OCI-LY3 (cell line): ENCODE measurements at regions not wholly inside any gene's neighbourhood (a gene's known extent, or its start where the extent isn't known, plus 50 kb on each side); places are given as distances from the start of the nearest gene placed in this dataset.

Experiments used
- H2AFZ ChIP-seq: fragments of 200-600, 300-600 bp; shearing (Covaris generic); 2 replicates; pipeline ENCODE4 v1.6.0; 2014; ENCODE audit warnings: antibody characterized with exemption, low read depth, low read length
- H3K27ac ChIP-seq: fragments of 200-600, 300-600 bp; sonication (generic); 2 replicates; pipeline ENCODE4 v1.5.1; 2014; ENCODE audit warnings: mild to moderate bottlenecking, low read length, moderate library complexity, mixed read lengths
- H3K27me3 ChIP-seq: fragments of 200-600, 300-600 bp; sonication (generic); 2 replicates; pipeline ENCODE4 v1.6.1; 2014; ENCODE audit warnings: low read depth, low read length, mixed read lengths
- H3K36me3 ChIP-seq: fragments of 200-600, 300-600 bp; sonication (generic); replicated peaks from 2 replicates; pipeline ENCODE3; 2014; ENCODE audit warnings: low read depth, low read length, mixed read lengths
- H3K4me1 ChIP-seq: fragments of 300-600, 200-600 bp; sonication (generic); 2 replicates; pipeline ENCODE4 v1.6.1; 2014; ENCODE audit warnings: low read length, mixed read lengths
- H3K4me2 ChIP-seq: fragments of 200-600, 300-600 bp; sonication (generic); 2 replicates; pipeline ENCODE4 v1.6.1; 2014; ENCODE audit warnings: low read length, mixed read lengths
- H3K4me3 ChIP-seq: fragments of 300-600, 200-600 bp; sonication (generic); 2 replicates; pipeline ENCODE4 v1.5.1; 2014; ENCODE audit warnings: antibody characterized with exemption, mild to moderate bottlenecking, low read length, moderate library complexity
- H3K79me2 ChIP-seq: fragments of 300-600, 200-600 bp; shearing (Covaris generic); 2 replicates; pipeline ENCODE4 v1.6.1; 2014; ENCODE audit warnings: mild to moderate bottlenecking, low read length, mixed read lengths
- H3K9ac ChIP-seq: fragments of 300-600, 200-600 bp; shearing (Covaris generic); 2 replicates; pipeline ENCODE4 v1.6.0; 2014; ENCODE audit warnings: mild to moderate bottlenecking, low read length, moderate library complexity
- H3K9me3 ChIP-seq: fragments of 200-600, 300-600 bp; shearing (Covaris generic); 2 replicates; pipeline ENCODE4 v1.6.1; 2014; ENCODE audit warnings: low read length, mixed read lengths; ENCODE audit not compliant: insufficient read depth
- H4K20me1 ChIP-seq: fragments of 200-600, 300-600 bp; sonication (generic); 2 replicates; pipeline ENCODE4 v1.6.1; 2016; ENCODE audit warnings: low read length, mixed read lengths; ENCODE audit not compliant: insufficient read depth
- CTCF ChIP-seq: fragments of 200-600, 300-600 bp; sonication (generic); IDR thresholded peaks from 2 replicates; pipeline ENCODE4 v1.5.1; 2014; ENCODE audit warnings: antibody characterized with exemption, low read length, low read depth
- EZH2phosphoT487 ChIP-seq: fragments of 200-600 bp; shearing (Covaris generic); IDR thresholded peaks from 2 replicates; pipeline ENCODE4 v1.6.1; 2018; ENCODE audit warnings: antibody characterized with exemption, mixed run types, low read depth

GRCh38 chr7:26469188-26469587, 177.5 kb downstream of the SNX10 start:
- no peaks in the 10 kb centered on the region for H3K36me3 ChIP-seq
- H3K27ac ChIP-seq = no peak overlapping the region
- H2AFZ ChIP-seq = no peak overlapping the region
- no peaks in the 10 kb centered on the region for H3K79me2 ChIP-seq
- no peak overlapping the region for H3K4me3 ChIP-seq
- no peaks in the 10 kb centered on the region for H3K27me3 ChIP-seq
- H3K9me3 ChIP-seq = no peaks in the 10 kb centered on the region
- no peaks in the 10 kb centered on the region for H3K4me1 ChIP-seq
- TF ChIP-seq EZH2phosphoT487 (no peak), CTCF (no peak)
- no peak overlapping the region for H3K4me2 ChIP-seq
- H3K9ac ChIP-seq = no peak overlapping the region
- H4K20me1 ChIP-seq = no peaks in the 10 kb centered on the region

DNA sequence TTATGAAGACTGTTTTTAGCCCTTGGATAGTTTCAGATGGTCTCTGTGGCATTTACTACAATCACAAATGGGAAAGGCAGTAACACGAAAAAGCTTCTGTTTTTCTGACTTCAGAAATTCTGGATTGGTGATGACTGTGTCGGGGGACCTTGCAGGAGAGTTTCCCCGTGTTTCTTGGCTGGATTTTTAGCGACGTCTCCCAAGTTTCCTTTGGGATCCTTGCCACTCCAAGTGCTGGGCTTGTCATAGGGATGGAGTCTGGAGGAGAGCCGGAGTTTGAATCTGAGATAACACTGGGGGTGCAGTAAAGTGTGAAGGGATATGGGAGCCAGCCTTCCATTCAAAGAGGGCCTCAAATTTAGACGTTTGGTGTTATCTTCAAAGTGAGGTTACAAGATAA, 179.0 kb downstream of the SNX10 start:
- no peak for TF ChIP-seq CTCF
- TF ChIP-seq EZH2phosphoT487 = no peak
- no peak overlapping the region for H3K27ac ChIP-seq
- H3K4me3 ChIP-seq = no peak overlapping the region
- H3K79me2 ChIP-seq = no peaks in the 10 kb centered on the region
- 0 out of 2 replicates have a peak, but pooled peaks cover 5% of the 10 kb centered on the region for H3K27me3 ChIP-seq
- no peaks in the 10 kb centered on the region for H4K20me1 ChIP-seq
- H3K9ac ChIP-seq = no peak overlapping the region
- no peak overlapping the region for H2AFZ ChIP-seq
- H3K4me1 ChIP-seq = no peaks in the 10 kb centered on the region
- H3K36me3 ChIP-seq = no peaks in the 10 kb centered on the region
- H3K9me3 ChIP-seq = no peaks in the 10 kb centered on the region
- H3K4me2 ChIP-seq = no peak overlapping the region

- TF ChIP-seq EZH2phosphoT487 = no peak
- TF ChIP-seq CTCF = no peak
- H3K27me3 ChIP-seq = 0 out of 2 replicates have a peak, but pooled peaks cover 5% of the 10 kb centered on the region
- no peak overlapping the region for H3K27ac ChIP-seq
- H3K79me2 ChIP-seq = no peaks in the 10 kb centered on the region
- H3K4me3 ChIP-seq = no peak overlapping the region
- no peak overlapping the region for H3K4me2 ChIP-seq
- H3K9ac ChIP-seq = no peak overlapping the region
- no peak overlapping the region for H2AFZ ChIP-seq
- no peaks in the 10 kb centered on the region for H3K4me1 ChIP-seq
- H3K9me3 ChIP-seq = no peaks in the 10 kb centered on the region
- H3K36me3 ChIP-seq = no peaks in the 10 kb centered on the region
- no peaks in the 10 kb centered on the region for H4K20me1 ChIP-seq
These were observed 179.8 kb downstream of the SNX10 start for GRCh38 chr7:26471306-26472075.

- no peaks in the 10 kb centered on the region for H3K79me2 ChIP-seq
- no peak overlapping the region for H3K9ac ChIP-seq
- no peak overlapping the region for H2AFZ ChIP-seq
- TF ChIP-seq CTCF (no peak), EZH2phosphoT487 (no peak)
- H3K27me3 ChIP-seq = 0 out of 2 replicates have a peak, but pooled peaks cover 5% of the 10 kb centered on the region
- H3K4me1 ChIP-seq = no peaks in the 10 kb centered on the region
- no peak overlapping the region for H3K4me2 ChIP-seq
- H3K4me3 ChIP-seq = no peak overlapping the region
- H3K9me3 ChIP-seq = no peaks in the 10 kb centered on the region
- H4K20me1 ChIP-seq = no peaks in the 10 kb centered on the region
- no peak overlapping the region for H3K27ac ChIP-seq
- H3K36me3 ChIP-seq = no peaks in the 10 kb centered on the region
These were observed 181.3 kb downstream of the SNX10 start for GRCh38 chr7:26472971-26473370.
